ENCODE measurements at regions not wholly inside any gene's neighbourhood (a gene's known extent, or its start where the extent isn't known, plus 50 kb on each side); places are given as distances from the start of the nearest gene placed in this dataset.

GRCh38 chr9:108443741-108444140 lies 412.0 kb downstream of the ACTL7B start:
- TF ChIP-seq CTCF (IDR thresholded peaks at IDR 0.05) = no peak
- TF ChIP-seq ZFX (IDR thresholded peaks at IDR 0.05; ENCODE audit: borderline replicate concordance) = no peak

Measured in 22Rv1 (cell line).